ENCODE measurements at regions not wholly inside any gene's neighbourhood (a gene's known extent, or its start where the extent isn't known, plus 50 kb on each side); places are given as distances from the start of the nearest gene placed in this dataset.

DNA sequence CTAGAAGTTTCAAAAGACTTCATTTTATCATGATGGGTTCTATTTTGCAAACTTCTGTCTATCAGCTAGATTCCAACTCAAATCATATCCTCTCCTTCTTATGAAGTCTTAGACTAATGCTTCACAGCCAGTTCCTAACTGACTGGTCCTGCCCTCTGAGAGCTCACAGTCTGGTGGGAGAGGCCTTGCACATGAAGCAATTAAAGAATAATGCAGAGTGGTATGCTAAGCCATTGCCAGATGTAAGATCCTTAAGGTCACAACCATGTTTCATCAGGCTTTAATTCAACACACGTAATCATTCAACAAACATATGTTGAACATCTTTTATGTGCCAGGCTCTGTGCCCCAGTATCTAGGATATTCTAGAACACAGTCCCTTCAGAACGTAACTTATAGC lies 125.8 kb upstream of the TMPO start:
- Mint-ChIP-seq H3K27ac (no peak overlapping the region), H3K4me3 (no peak overlapping the region), H3K9me3 (no peaks in the 10 kb centered on the region), H3K4me1 (ENCODE audit: low read depth) (no peaks in the 10 kb centered on the region), H3K36me3 (ENCODE audit: low read depth) (no peaks in the 10 kb centered on the region), H3K27me3 (ENCODE audit: insufficient read depth) (peaks cover 26% of the 10 kb centered on the region)
- TF ChIP-seq, protein P1, sequence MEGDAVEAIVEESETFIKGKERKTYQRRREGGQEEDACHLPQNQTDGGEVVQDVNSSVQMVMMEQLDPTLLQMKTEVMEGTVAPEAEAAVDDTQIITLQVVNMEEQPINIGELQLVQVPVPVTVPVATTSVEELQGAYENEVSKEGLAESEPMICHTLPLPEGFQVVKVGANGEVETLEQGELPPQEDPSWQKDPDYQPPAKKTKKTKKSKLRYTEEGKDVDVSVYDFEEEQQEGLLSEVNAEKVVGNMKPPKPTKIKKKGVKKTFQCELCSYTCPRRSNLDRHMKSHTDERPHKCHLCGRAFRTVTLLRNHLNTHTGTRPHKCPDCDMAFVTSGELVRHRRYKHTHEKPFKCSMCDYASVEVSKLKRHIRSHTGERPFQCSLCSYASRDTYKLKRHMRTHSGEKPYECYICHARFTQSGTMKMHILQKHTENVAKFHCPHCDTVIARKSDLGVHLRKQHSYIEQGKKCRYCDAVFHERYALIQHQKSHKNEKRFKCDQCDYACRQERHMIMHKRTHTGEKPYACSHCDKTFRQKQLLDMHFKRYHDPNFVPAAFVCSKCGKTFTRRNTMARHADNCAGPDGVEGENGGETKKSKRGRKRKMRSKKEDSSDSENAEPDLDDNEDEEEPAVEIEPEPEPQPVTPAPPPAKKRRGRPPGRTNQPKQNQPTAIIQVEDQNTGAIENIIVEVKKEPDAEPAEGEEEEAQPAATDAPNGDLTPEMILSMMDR (IDR thresholded peaks at IDR 0.05) = no peak
- no peak for DNase-seq

DNA sequence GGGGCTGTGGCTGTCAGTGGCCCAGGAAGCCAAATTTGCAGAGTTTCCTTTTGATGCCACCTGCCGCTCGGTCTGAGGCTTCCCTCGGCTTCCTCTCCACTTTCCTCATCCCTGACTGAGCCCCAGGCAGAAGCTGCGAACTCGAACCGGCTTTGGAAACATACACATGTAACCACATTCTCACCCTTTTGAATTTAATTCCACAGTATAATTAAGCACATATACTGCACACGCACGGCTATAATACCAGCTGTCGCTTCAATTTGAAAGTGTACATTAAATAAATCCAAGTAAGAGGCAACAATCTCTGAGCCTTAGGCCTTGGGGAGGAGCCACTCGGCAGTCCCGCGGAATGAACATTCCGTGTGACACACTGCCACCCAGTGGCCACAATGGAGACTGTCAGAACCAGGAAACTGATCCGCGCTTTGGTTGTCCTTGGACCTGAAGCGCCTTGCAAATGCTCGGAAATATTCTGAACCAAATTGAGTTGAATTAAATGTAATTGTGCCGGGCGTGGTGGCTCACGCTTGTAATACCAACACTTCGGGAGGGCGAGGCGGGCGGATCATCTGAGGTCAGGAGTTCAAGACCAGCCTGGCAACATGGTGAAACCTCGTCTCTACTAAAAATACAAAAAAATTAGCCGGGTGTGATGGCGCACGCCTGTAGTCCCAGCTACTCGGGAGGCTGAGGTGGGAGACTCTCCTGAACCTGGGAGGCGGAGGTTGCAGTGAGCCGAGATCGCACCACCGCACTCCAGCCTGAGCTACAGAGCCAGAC lies 117.9 kb upstream of the TMPO start:
- H3K27ac Mint-ChIP-seq = no peak overlapping the region
- peak; percentile 68 for DNase-seq

GRCh38 chr12:98399532-98399931 lies 115.9 kb upstream of the TMPO start:
- H3K4me3 Mint-ChIP-seq = peak overlapping the region; percentile 49; the same call in 1 of the 2 replicates
- H3K4me1 Mint-ChIP-seq (ENCODE audit: low read depth) = peaks cover 36% of the 10 kb centered on the region
- DNase-seq = peak; percentile 57
- H3K36me3 Mint-ChIP-seq (ENCODE audit: low read depth) = no peaks in the 10 kb centered on the region
- TF ChIP-seq, protein P1 (IDR thresholded peaks at IDR 0.05) = no peak
- peak overlapping the region; percentile 62 for H3K27ac Mint-ChIP-seq
- H3K27me3 Mint-ChIP-seq (ENCODE audit: insufficient read depth) = peaks cover 2% of the 10 kb centered on the region
- H3K9me3 Mint-ChIP-seq = no peaks in the 10 kb centered on the region

More for the DNA sequence above, 117.9 kb upstream of the TMPO start:
- Mint-ChIP-seq H3K27me3 (ENCODE audit: insufficient read depth) (peaks cover 7% of the 10 kb centered on the region), H3K4me3 (peak overlapping the region; percentile 90), H3K9me3 (no peaks in the 10 kb centered on the region), H3K36me3 (ENCODE audit: low read depth) (no peaks in the 10 kb centered on the region), H3K4me1 (ENCODE audit: low read depth) (peaks cover 36% of the 10 kb centered on the region)
- TF ChIP-seq, protein P1 (IDR thresholded peaks at IDR 0.05) = peak; percentile 98

DNA sequence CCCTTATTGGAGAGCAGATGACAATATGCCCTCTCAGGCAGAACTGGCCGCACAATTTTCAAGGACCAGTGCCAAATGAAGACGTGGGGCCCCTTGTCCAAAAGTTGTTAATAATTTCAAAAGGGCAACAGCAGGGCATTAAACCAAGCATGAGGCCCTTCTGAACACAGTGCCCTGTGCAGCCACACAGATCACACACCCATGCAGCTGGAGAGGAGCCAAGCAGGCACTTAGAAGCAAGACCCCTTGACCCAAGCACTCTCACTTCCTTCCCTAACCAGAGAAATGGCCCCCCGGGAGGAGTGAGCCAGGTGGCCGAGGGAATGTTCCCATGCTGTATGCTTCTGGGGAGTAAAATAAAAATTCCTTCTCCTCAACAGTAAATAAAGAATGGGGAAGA lies 114.0 kb upstream of the TMPO start:
- no peak overlapping the region for H3K27ac Mint-ChIP-seq

GRCh38 chr12:98402091-98402490 lies 113.3 kb upstream of the TMPO start:
- peaks cover 34% of the 10 kb centered on the region for H3K4me1 Mint-ChIP-seq (ENCODE audit: low read depth)
- TF ChIP-seq, protein P1 (IDR thresholded peaks at IDR 0.05) = no peak

More for the DNA sequence above, 114.0 kb upstream of the TMPO start:
- TF ChIP-seq, protein P1 (IDR thresholded peaks at IDR 0.05) = no peak
- H3K9me3 Mint-ChIP-seq = no peaks in the 10 kb centered on the region
- no peaks in the 10 kb centered on the region; the same call in 1 of the 2 replicates for H3K27me3 Mint-ChIP-seq (ENCODE audit: insufficient read depth)
- H3K36me3 Mint-ChIP-seq (ENCODE audit: low read depth) = no peaks in the 10 kb centered on the region
- no peak overlapping the region for H3K4me3 Mint-ChIP-seq
- H3K4me1 Mint-ChIP-seq (ENCODE audit: low read depth) = peaks cover 36% of the 10 kb centered on the region
- DNase-seq = no peak

More at GRCh38 chr12:98402091-98402490, 113.3 kb upstream of the TMPO start:
- H3K27me3 Mint-ChIP-seq (ENCODE audit: insufficient read depth) = peaks cover 1% of the 10 kb centered on the region
- no peaks in the 10 kb centered on the region for H3K36me3 Mint-ChIP-seq (ENCODE audit: low read depth)
- H3K9me3 Mint-ChIP-seq = no peaks in the 10 kb centered on the region
- no peak overlapping the region for H3K27ac Mint-ChIP-seq
- DNase-seq = no peak
- H3K4me3 Mint-ChIP-seq = no peak overlapping the region
